ENCODE measurements at regions not wholly inside any gene's neighbourhood (a gene's known extent, or its start where the extent isn't known, plus 50 kb on each side); places are given as distances from the start of the nearest gene placed in this dataset.

GRCh38 chr2:228956701-228957474 is 314.2 kb downstream of the PID1 start:
- TF ChIP-seq POLR2A (IDR thresholded peaks at IDR 0.05; ENCODE audit: low read depth) = no peak
- no peak for TF ChIP-seq CTCF (IDR thresholded peaks at IDR 0.05)
- no peak for TF ChIP-seq POLR2AphosphoS5 (IDR thresholded peaks at IDR 0.05)
- TF ChIP-seq EP300 (IDR thresholded peaks at IDR 0.05) = no peak
